NK-92 (cell line): ENCODE measurements at regions not wholly inside any gene's neighbourhood (a gene's known extent, or its start where the extent isn't known, plus 50 kb on each side); places are given as distances from the start of the nearest gene placed in this dataset.

Experiments used
- DNase-seq: peaks from one replicate; lab custom pipeline; 2025; ENCODE audit not compliant: unreplicated experiment; lab: John Stamatoyannopoulos, UW

DNA sequence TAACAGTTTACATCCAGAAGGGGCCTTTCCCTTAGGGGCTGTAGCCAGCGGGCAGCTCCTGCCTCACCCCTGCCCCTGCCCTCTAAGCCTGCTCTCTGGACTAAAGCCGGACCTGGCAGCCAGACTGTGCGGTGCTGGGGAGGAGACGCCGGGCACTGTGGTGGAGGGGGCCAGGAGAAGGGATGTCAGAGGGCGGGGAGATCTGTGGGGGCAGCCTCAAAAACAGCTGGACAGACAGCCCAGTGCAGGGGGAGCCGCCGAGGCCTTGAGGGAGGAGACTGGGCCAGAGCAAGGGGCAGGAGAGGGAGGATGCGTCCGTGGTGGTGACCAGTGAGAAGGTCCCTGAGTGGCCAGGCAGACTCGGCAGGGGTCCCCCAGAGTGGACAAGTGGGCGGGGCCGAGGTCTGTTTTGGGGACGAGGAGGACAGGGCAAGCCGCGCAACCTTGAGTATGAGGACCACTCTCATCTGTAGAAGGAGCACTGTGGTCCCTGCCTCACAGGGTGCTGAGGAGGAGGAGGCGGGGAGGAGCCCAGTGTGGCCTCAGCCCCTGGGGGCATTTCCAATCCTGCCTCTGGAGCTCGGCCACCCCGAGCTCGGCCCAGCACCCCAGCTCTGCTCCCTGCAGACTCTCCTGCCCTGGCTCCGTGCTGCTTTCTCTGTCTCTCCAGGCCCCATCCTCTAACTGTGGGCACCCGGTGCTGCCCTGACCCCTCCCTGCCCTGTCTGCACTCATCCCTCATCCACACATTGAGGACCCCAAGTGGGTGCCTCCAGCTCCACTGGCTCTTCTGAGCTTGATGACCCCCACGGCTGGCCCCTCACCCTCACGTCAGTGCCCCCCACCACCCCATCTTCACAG lies 59.2 kb upstream of the NKX1-1 start:
- DNase-seq: no peak

GRCh38 chr4:1464581-1465171 lies 58.4 kb upstream of the NKX1-1 start:
- DNase-seq: no peak

GRCh38 chr4:1463927-1464540 lies 57.8 kb upstream of the NKX1-1 start:
- DNase-seq: no peak

GRCh38 chr4:1463088-1463926 lies 57.1 kb upstream of the NKX1-1 start:
- DNase-seq: no peak

GRCh38 chr4:1462768-1463075 lies 56.5 kb upstream of the NKX1-1 start:
- no peak for DNase-seq

GRCh38 chr4:1462009-1462767 lies 55.9 kb upstream of the NKX1-1 start:
- no peak for DNase-seq

- DNase-seq: no peak
These were observed 55.0 kb upstream of the NKX1-1 start for GRCh38 chr4:1460967-1461868.

GRCh38 chr4:1459722-1460511 lies 53.7 kb upstream of the NKX1-1 start:
- DNase-seq: no peak

- DNase-seq: no peak
These were observed 53.0 kb upstream of the NKX1-1 start for GRCh38 chr4:1459081-1459721.

- no peak for DNase-seq
These were observed 52.3 kb upstream of the NKX1-1 start for GRCh38 chr4:1458581-1458980.
